ENCODE measurements at regions not wholly inside any gene's neighbourhood (a gene's known extent, or its start where the extent isn't known, plus 50 kb on each side); places are given as distances from the start of the nearest gene placed in this dataset.

- peaks cover 3 to 10% of the 10 kb centered on the region in 2 donors for H3K9me3 ChIP-seq (ENCODE audit: control insufficient read depth in 1 of 2, low read length in 2 of 2)
- no peak overlapping the region for H3K27ac ChIP-seq (ENCODE audit: low read depth, low read length)
- H3K4me3 ChIP-seq (ENCODE audit: low read depth in 1 of 2, low read length in 2 of 2), result no peak overlapping the region
- no peak overlapping the region for H3K9ac ChIP-seq (ENCODE audit: low read depth in 1 of 2, low read length in 2 of 2)
- H3K4me1 ChIP-seq (ENCODE audit: control insufficient read depth in 1 of 2, insufficient read depth in 2 of 2, low read length in 2 of 2), result no peaks in the 10 kb centered on the region
- H3K36me3 ChIP-seq (ENCODE audit: control insufficient read depth in 1 of 2, insufficient read depth in 2 of 2, low read length in 2 of 2), result no peaks in the 10 kb centered on the region
- no peaks in the 10 kb centered on the region for H3K27me3 ChIP-seq (ENCODE audit: control insufficient read depth in 1 of 2, insufficient read depth in 2 of 2, low read length in 2 of 2)
Observed at GRCh38 chr16:7200320-7200719, 132.3 kb upstream of the RBFOX1 start.

DNA sequence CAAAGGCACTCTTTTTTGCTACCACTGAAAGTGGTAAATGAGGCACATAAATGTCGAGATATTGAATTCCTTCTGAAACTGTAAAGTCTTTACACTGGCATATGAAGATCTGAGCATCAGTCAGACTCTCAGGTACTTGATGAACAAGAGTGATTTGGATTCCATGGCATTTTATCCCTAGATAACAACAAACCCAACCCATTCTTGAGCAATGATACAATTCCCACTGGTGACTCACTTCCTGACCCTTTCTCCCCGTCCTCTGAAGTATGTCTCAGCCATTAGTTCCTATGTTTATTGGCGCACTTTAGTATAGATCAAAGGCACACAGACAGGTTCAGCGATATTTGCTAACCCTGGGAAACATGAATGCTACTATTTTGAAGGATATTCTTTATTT is 147.0 kb upstream of the RBFOX1 start:
- Histone ChIP-seq H3K36me3 (ENCODE audit: control insufficient read depth in 1 of 2, insufficient read depth in 2 of 2, low read length in 2 of 2) (no peaks in the 10 kb centered on the region), H3K27ac (ENCODE audit: low read depth, low read length) (no peak overlapping the region), H3K9ac (ENCODE audit: low read depth in 1 of 2, low read length in 2 of 2) (no peak overlapping the region), H3K9me3 (ENCODE audit: control insufficient read depth in 1 of 2, low read length in 2 of 2) (no peaks in the 10 kb centered on the region), H3K27me3 (ENCODE audit: control insufficient read depth in 1 of 2, insufficient read depth in 2 of 2, low read length in 2 of 2) (no peaks in the 10 kb centered on the region), H3K4me3 (ENCODE audit: low read depth in 1 of 2, low read length in 2 of 2) (no peak overlapping the region), H3K4me1 (ENCODE audit: control insufficient read depth in 1 of 2, insufficient read depth in 2 of 2, low read length in 2 of 2) (no peaks in the 10 kb centered on the region)

- H3K4me3 ChIP-seq (ENCODE audit: low read depth in 1 of 2, low read length in 2 of 2), result no peak overlapping the region
- no peaks in the 10 kb centered on the region for H3K27me3 ChIP-seq (ENCODE audit: control insufficient read depth in 1 of 2, insufficient read depth in 2 of 2, low read length in 2 of 2)
- H3K4me1 ChIP-seq (ENCODE audit: control insufficient read depth in 1 of 2, insufficient read depth in 2 of 2, low read length in 2 of 2), result no peaks in the 10 kb centered on the region
Observed at GRCh38 chr16:7185165-7185564, 147.5 kb upstream of the RBFOX1 start.

GRCh38 chr16:7183768-7184167 is 148.9 kb upstream of the RBFOX1 start:
- Histone ChIP-seq H3K9ac (ENCODE audit: low read depth in 1 of 2, low read length in 2 of 2) (no peak overlapping the region), H3K27me3 (ENCODE audit: control insufficient read depth in 1 of 2, insufficient read depth in 2 of 2, low read length in 2 of 2) (no peaks in the 10 kb centered on the region), H3K4me1 (ENCODE audit: control insufficient read depth in 1 of 2, insufficient read depth in 2 of 2, low read length in 2 of 2) (no peaks in the 10 kb centered on the region), H3K27ac (ENCODE audit: low read depth, low read length) (no peak overlapping the region), H3K9me3 (ENCODE audit: control insufficient read depth in 1 of 2, low read length in 2 of 2) (no peaks in the 10 kb centered on the region), H3K36me3 (ENCODE audit: control insufficient read depth in 1 of 2, insufficient read depth in 2 of 2, low read length in 2 of 2) (no peaks in the 10 kb centered on the region), H3K4me3 (ENCODE audit: low read depth in 1 of 2, low read length in 2 of 2) (no peak overlapping the region)

More at GRCh38 chr16:7185165-7185564, 147.5 kb upstream of the RBFOX1 start:
- Histone ChIP-seq H3K36me3 (ENCODE audit: control insufficient read depth in 1 of 2, insufficient read depth in 2 of 2, low read length in 2 of 2) (no peaks in the 10 kb centered on the region), H3K9ac (ENCODE audit: low read depth in 1 of 2, low read length in 2 of 2) (no peak overlapping the region), H3K9me3 (ENCODE audit: control insufficient read depth in 1 of 2, low read length in 2 of 2) (no peaks in the 10 kb centered on the region), H3K27ac (ENCODE audit: low read depth, low read length) (no peak overlapping the region)

- no peaks in the 10 kb centered on the region for H3K36me3 ChIP-seq (ENCODE audit: control insufficient read depth in 1 of 2, insufficient read depth in 2 of 2, low read length in 2 of 2)
- H3K27ac ChIP-seq (ENCODE audit: low read depth, low read length), result no peak overlapping the region
- H3K4me3 ChIP-seq (ENCODE audit: low read depth in 1 of 2, low read length in 2 of 2), result no peak overlapping the region
- no peaks in the 10 kb centered on the region for H3K27me3 ChIP-seq (ENCODE audit: control insufficient read depth in 1 of 2, insufficient read depth in 2 of 2, low read length in 2 of 2)
- H3K9ac ChIP-seq (ENCODE audit: low read depth in 1 of 2, low read length in 2 of 2), result no peak overlapping the region
- no peaks in the 10 kb centered on the region for H3K4me1 ChIP-seq (ENCODE audit: control insufficient read depth in 1 of 2, insufficient read depth in 2 of 2, low read length in 2 of 2)
- no peaks in the 10 kb centered on the region for H3K9me3 ChIP-seq (ENCODE audit: control insufficient read depth in 1 of 2, low read length in 2 of 2)
Observed at GRCh38 chr16:7182510-7183109, 150.0 kb upstream of the RBFOX1 start.

GRCh38 chr16:7177875-7178274 is 154.8 kb upstream of the RBFOX1 start:
- Histone ChIP-seq H3K27me3 (ENCODE audit: control insufficient read depth in 1 of 2, insufficient read depth in 2 of 2, low read length in 2 of 2) (no peaks in the 10 kb centered on the region), H3K27ac (ENCODE audit: low read depth, low read length) (no peak overlapping the region), H3K9me3 (ENCODE audit: control insufficient read depth in 1 of 2, low read length in 2 of 2) (no peaks in the 10 kb centered on the region), H3K9ac (ENCODE audit: low read depth in 1 of 2, low read length in 2 of 2) (no peak overlapping the region), H3K4me3 (ENCODE audit: low read depth in 1 of 2, low read length in 2 of 2) (no peak overlapping the region), H3K36me3 (ENCODE audit: control insufficient read depth in 1 of 2, insufficient read depth in 2 of 2, low read length in 2 of 2) (no peaks in the 10 kb centered on the region), H3K4me1 (ENCODE audit: control insufficient read depth in 1 of 2, insufficient read depth in 2 of 2, low read length in 2 of 2) (no peaks in the 10 kb centered on the region)

DNA sequence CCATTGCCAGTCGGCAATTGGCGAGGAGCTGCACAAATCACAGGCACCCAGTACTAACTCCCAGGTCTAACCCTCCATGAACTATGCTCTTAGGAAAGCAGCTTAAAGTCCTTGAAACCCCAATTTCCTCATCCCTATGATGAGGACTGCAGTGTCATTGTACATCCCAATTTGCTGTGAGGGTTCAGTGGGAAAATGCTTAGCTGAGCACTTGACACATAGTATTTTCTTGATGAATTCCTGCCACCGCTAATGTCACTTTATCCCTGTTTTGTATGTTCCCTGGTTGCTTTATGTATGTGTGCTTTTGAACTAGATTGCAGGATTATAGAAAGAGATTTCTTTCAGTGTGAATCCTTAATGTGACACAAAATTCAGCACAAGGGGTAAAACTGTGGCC is 161.5 kb upstream of the RBFOX1 start:
- H3K4me1 ChIP-seq (ENCODE audit: control insufficient read depth in 1 of 2, insufficient read depth in 2 of 2, low read length in 2 of 2), result no peaks in the 10 kb centered on the region
- H3K27me3 ChIP-seq (ENCODE audit: control insufficient read depth in 1 of 2, insufficient read depth in 2 of 2, low read length in 2 of 2), result no peaks in the 10 kb centered on the region
- no peak overlapping the region for H3K4me3 ChIP-seq (ENCODE audit: low read depth in 1 of 2, low read length in 2 of 2)
- no peaks in the 10 kb centered on the region for H3K9me3 ChIP-seq (ENCODE audit: control insufficient read depth in 1 of 2, low read length in 2 of 2)
- H3K27ac ChIP-seq (ENCODE audit: low read depth, low read length), result no peak overlapping the region
- H3K9ac ChIP-seq (ENCODE audit: low read depth in 1 of 2, low read length in 2 of 2), result no peak overlapping the region
- no peaks in the 10 kb centered on the region for H3K36me3 ChIP-seq (ENCODE audit: control insufficient read depth in 1 of 2, insufficient read depth in 2 of 2, low read length in 2 of 2)

GRCh38 chr16:7167626-7168025 is 165.0 kb upstream of the RBFOX1 start:
- H3K4me3 ChIP-seq (ENCODE audit: low read depth in 1 of 2, low read length in 2 of 2), result no peak overlapping the region
- H3K27ac ChIP-seq (ENCODE audit: low read depth, low read length), result no peak overlapping the region
- no peaks in the 10 kb centered on the region for H3K4me1 ChIP-seq (ENCODE audit: control insufficient read depth in 1 of 2, insufficient read depth in 2 of 2, low read length in 2 of 2)
- no peak overlapping the region for H3K9ac ChIP-seq (ENCODE audit: low read depth in 1 of 2, low read length in 2 of 2)
- H3K36me3 ChIP-seq (ENCODE audit: control insufficient read depth in 1 of 2, insufficient read depth in 2 of 2, low read length in 2 of 2), result no peaks in the 10 kb centered on the region
- H3K9me3 ChIP-seq (ENCODE audit: control insufficient read depth in 1 of 2, low read length in 2 of 2), result no peaks in the 10 kb centered on the region
- no peaks in the 10 kb centered on the region for H3K27me3 ChIP-seq (ENCODE audit: control insufficient read depth in 1 of 2, insufficient read depth in 2 of 2, low read length in 2 of 2)

DNA sequence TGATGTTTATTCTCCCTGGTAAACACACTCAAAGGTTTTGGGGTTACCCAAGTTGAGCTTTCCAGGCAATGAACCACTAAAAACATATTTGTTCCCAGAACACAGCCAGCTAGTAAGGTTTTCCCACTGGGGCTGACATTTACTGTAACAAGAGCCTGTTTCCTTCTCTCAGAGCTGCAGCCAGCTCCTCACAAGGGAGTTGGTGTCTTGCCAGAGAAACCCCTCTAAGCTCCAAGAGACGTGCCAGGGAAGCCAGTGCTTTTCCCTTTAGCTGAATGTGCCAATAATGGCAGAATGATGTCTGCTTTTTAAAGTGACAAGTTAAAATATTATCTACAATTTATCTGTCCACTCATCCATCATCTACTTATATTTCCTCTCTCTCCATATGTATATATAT is 170.8 kb upstream of the RBFOX1 start:
- H3K36me3 ChIP-seq (ENCODE audit: control insufficient read depth in 1 of 2, insufficient read depth in 2 of 2, low read length in 2 of 2), result no peaks in the 10 kb centered on the region
- H3K4me3 ChIP-seq (ENCODE audit: low read depth in 1 of 2, low read length in 2 of 2), result no peak overlapping the region
- no peak overlapping the region for H3K9ac ChIP-seq (ENCODE audit: low read depth in 1 of 2, low read length in 2 of 2)
- no peaks in the 10 kb centered on the region for H3K9me3 ChIP-seq (ENCODE audit: control insufficient read depth in 1 of 2, low read length in 2 of 2)
- H3K27me3 ChIP-seq (ENCODE audit: control insufficient read depth in 1 of 2, insufficient read depth in 2 of 2, low read length in 2 of 2), result no peaks in the 10 kb centered on the region
- H3K4me1 ChIP-seq (ENCODE audit: control insufficient read depth in 1 of 2, insufficient read depth in 2 of 2, low read length in 2 of 2), result no peaks in the 10 kb centered on the region
- H3K27ac ChIP-seq (ENCODE audit: low read depth, low read length), result no peak overlapping the region

GRCh38 chr16:7160093-7160492 is 172.6 kb upstream of the RBFOX1 start:
- no peaks in the 10 kb centered on the region for H3K27me3 ChIP-seq (ENCODE audit: control insufficient read depth in 1 of 2, insufficient read depth in 2 of 2, low read length in 2 of 2)
- H3K9ac ChIP-seq (ENCODE audit: low read depth in 1 of 2, low read length in 2 of 2), result no peak overlapping the region
- H3K9me3 ChIP-seq (ENCODE audit: control insufficient read depth in 1 of 2, low read length in 2 of 2), result no peaks in the 10 kb centered on the region
- H3K27ac ChIP-seq (ENCODE audit: low read depth, low read length), result no peak overlapping the region
- no peaks in the 10 kb centered on the region for H3K36me3 ChIP-seq (ENCODE audit: control insufficient read depth in 1 of 2, insufficient read depth in 2 of 2, low read length in 2 of 2)
- no peak overlapping the region for H3K4me3 ChIP-seq (ENCODE audit: low read depth in 1 of 2, low read length in 2 of 2)
- no peaks in the 10 kb centered on the region for H3K4me1 ChIP-seq (ENCODE audit: control insufficient read depth in 1 of 2, insufficient read depth in 2 of 2, low read length in 2 of 2)

- no peaks in the 10 kb centered on the region for H3K9me3 ChIP-seq (ENCODE audit: control insufficient read depth in 1 of 2, low read length in 2 of 2)
- no peak overlapping the region for H3K9ac ChIP-seq (ENCODE audit: low read depth in 1 of 2, low read length in 2 of 2)
- H3K27ac ChIP-seq (ENCODE audit: low read depth, low read length), result no peak overlapping the region
- H3K4me3 ChIP-seq (ENCODE audit: low read depth in 1 of 2, low read length in 2 of 2), result no peak overlapping the region
- H3K4me1 ChIP-seq (ENCODE audit: control insufficient read depth in 1 of 2, insufficient read depth in 2 of 2, low read length in 2 of 2), result no peaks in the 10 kb centered on the region
- no peaks in the 10 kb centered on the region for H3K27me3 ChIP-seq (ENCODE audit: control insufficient read depth in 1 of 2, insufficient read depth in 2 of 2, low read length in 2 of 2)
- H3K36me3 ChIP-seq (ENCODE audit: control insufficient read depth in 1 of 2, insufficient read depth in 2 of 2, low read length in 2 of 2), result no peaks in the 10 kb centered on the region
Observed at GRCh38 chr16:7158481-7158880, 174.2 kb upstream of the RBFOX1 start.
